Kidney epithelial cell (primary cell): ENCODE measurements at regions not wholly inside any gene's neighbourhood (a gene's known extent, or its start where the extent isn't known, plus 50 kb on each side); places are given as distances from the start of the nearest gene placed in this dataset.

ENCODE experiments used
- DNase-seq: peaks from one replicate; pipeline ENCODE4 v3.0.0-alpha.2; 2010; ENCODE audit warnings: low read depth
- H3K27me3 ChIP-seq: 2 replicates; pipeline ENCODE4 v1.6.0; 2011; ENCODE audit warnings: low read length; ENCODE audit not compliant: control insufficient read depth, insufficient read depth
- H3K36me3 ChIP-seq: 2 replicates; pipeline ENCODE4 v1.5.1; 2011; ENCODE audit warnings: low read length; ENCODE audit not compliant: control insufficient read depth, insufficient read depth
- H3K4me3 ChIP-seq: 2 replicates; pipeline ENCODE4 v1.5.1; 2011; ENCODE audit warnings: low read depth, mild to moderate bottlenecking, control low read depth, low read length
- CTCF ChIP-seq: IDR thresholded peaks from 2 replicates; pipeline ENCODE4 v1.5.1; 2011; ENCODE audit warnings: mild to moderate bottlenecking, moderate library complexity, low read length, control low read depth, inconsistent platforms; ENCODE audit not compliant: insufficient read depth, poor library complexity, severe bottlenecking

GRCh38 chr7:142371586-142372377 lies 113.9 kb upstream of the PRSS58 start:
- Histone ChIP-seq H3K27me3 (no peaks in the 10 kb centered on the region), H3K36me3 (no peaks in the 10 kb centered on the region), H3K4me3 (no peak overlapping the region)
- DNase-seq: no peak
- no peak for TF ChIP-seq CTCF

- no peak for TF ChIP-seq CTCF
Measured at GRCh38 chr7:142365410-142365842, 107.6 kb upstream of the PRSS58 start.

GRCh38 chr7:142364551-142364950 lies 106.7 kb upstream of the PRSS58 start:
- TF ChIP-seq CTCF: no peak
- Histone ChIP-seq H3K36me3 (no peaks in the 10 kb centered on the region), H3K4me3 (no peak overlapping the region), H3K27me3 (no peaks in the 10 kb centered on the region)
- DNase-seq: no peak

More at GRCh38 chr7:142365410-142365842, 107.6 kb upstream of the PRSS58 start:
- Histone ChIP-seq H3K36me3 (no peaks in the 10 kb centered on the region), H3K4me3 (no peak overlapping the region), H3K27me3 (no peaks in the 10 kb centered on the region)
- no peak for DNase-seq

GRCh38 chr7:142362349-142362748 lies 104.5 kb upstream of the PRSS58 start:
- no peak overlapping the region for H3K4me3 ChIP-seq
- no peaks in the 10 kb centered on the region for H3K27me3 ChIP-seq
- H3K36me3 ChIP-seq: no peaks in the 10 kb centered on the region
- DNase-seq: no peak
- no peak for TF ChIP-seq CTCF

GRCh38 chr7:142359694-142360279 lies 101.9 kb upstream of the PRSS58 start:
- no peaks in the 10 kb centered on the region for H3K27me3 ChIP-seq
- TF ChIP-seq CTCF: no peak
- no peak for DNase-seq
- no peak overlapping the region for H3K4me3 ChIP-seq
- H3K36me3 ChIP-seq: no peaks in the 10 kb centered on the region
